SK-N-SH (cell line): ENCODE measurements at regions not wholly inside any gene's neighbourhood (a gene's known extent, or its start where the extent isn't known, plus 50 kb on each side); places are given as distances from the start of the nearest gene placed in this dataset.

Experiments
- CTCF ChIP-seq: fragments of 200-600 bp; sonication (generic); IDR thresholded peaks from 2 replicates; pipeline ENCODE4 v1.6.1; 2017; ENCODE audit warnings: antibody characterized with exemption, mild to moderate bottlenecking, moderate library complexity
- NFIC ChIP-seq: IDR thresholded peaks from 2 replicates; pipeline ENCODE4 v1.4.0; 2012; ENCODE audit warnings: borderline replicate concordance
- NRF1 ChIP-seq: IDR thresholded peaks from 2 replicates; pipeline ENCODE4 v1.6.1; 2012; ENCODE audit warnings: low read depth, mild to moderate bottlenecking, low read length
- POLR2AphosphoS5 ChIP-seq: IDR thresholded peaks from 2 replicates; pipeline ENCODE4 v1.6.1; 2012; ENCODE audit warnings: low read depth, low read length

GRCh38 chr10:63069318-63069717 is 63.8 kb upstream of the NRBF2 start:
- TF ChIP-seq POLR2AphosphoS5 (no peak), CTCF (no peak), NFIC (no peak), NRF1 (no peak)
